Activated B cell treated with CpG ODN at 0.5 μM for 24 hours (primary cell): ENCODE measurements at regions not wholly inside any gene's neighbourhood (a gene's known extent, or its start where the extent isn't known, plus 50 kb on each side); places are given as distances from the start of the nearest gene placed in this dataset.

ENCODE experiments used
- ATAC-seq: fragments of 200-7000 bp; cut with Tn5 transposase; one replicate; pipeline ENCODE4 v1.10.0; 2021; ENCODE audit warnings: low read depth, mild to moderate bottlenecking, moderate library complexity
- CTCF ChIA-PET: fragments of 350-600 bp; sonication (Branson Sonifier 250); formaldehyde crosslinking; loops from one replicate; lab custom pipeline; 2021; ENCODE audit warnings: antibody characterized with exemption; lab: Charles Lee
- POLR2A ChIA-PET: fragments of 350-600 bp; sonication (Branson Sonifier 250); formaldehyde crosslinking; loops from one replicate; lab custom pipeline; 2021; ENCODE audit warnings: antibody characterized with exemption; lab: Charles Lee
- DNase-seq: peaks from one replicate; pipeline ENCODE4 v3.0.0; 2022
- H3K27ac Mint-ChIP-seq: one replicate; pipeline ENCODE4 v1.8.0; 2020; ENCODE audit warnings: mixed read lengths
- H3K27me3 Mint-ChIP-seq: one replicate; pipeline ENCODE4 v1.8.0; 2021; ENCODE audit warnings: mixed read lengths
- H3K36me3 Mint-ChIP-seq: one replicate; pipeline ENCODE4 v1.8.0; 2021; ENCODE audit warnings: low read depth, mixed read lengths
- H3K4me1 Mint-ChIP-seq: one replicate; pipeline ENCODE4 v1.8.0; 2021; ENCODE audit warnings: mixed read lengths
- H3K4me3 Mint-ChIP-seq: one replicate; pipeline ENCODE4 v1.8.0; 2020; ENCODE audit warnings: mild to moderate bottlenecking, mixed read lengths
- H3K9me3 Mint-ChIP-seq: one replicate; pipeline ENCODE4 v1.8.0; 2020; ENCODE audit warnings: mixed read lengths
- CTCF ChIP-seq: fragments of 200-600 bp; IDR thresholded peaks from one replicate; pipeline ENCODE4 v1.8.0; 2022; ENCODE audit warnings: antibody characterized with exemption, mild to moderate bottlenecking
- intact Hi-C: fragments of 100-400 bp; cut with micrococcal nuclease; formaldehyde crosslinking; loops from one replicate; pipeline ENCODE4 v1.15.1; 2024

GRCh38 chr4:123591875-123592274 lies 195.3 kb downstream of the SPRY1 start:
- H3K4me1 Mint-ChIP-seq = peaks cover 14% of the 10 kb centered on the region
- POLR2A ChIA-PET = no interaction called here
- H3K36me3 Mint-ChIP-seq = no peaks in the 10 kb centered on the region
- no peak overlapping the region for H3K4me3 Mint-ChIP-seq
- CTCF ChIA-PET = no interaction called here
- no peaks in the 10 kb centered on the region for H3K9me3 Mint-ChIP-seq
- intact Hi-C loops = no loop called here
- ATAC-seq = no peak
- no peak for DNase-seq
- no peak for TF ChIP-seq CTCF
- no peak overlapping the region for H3K27ac Mint-ChIP-seq
- H3K27me3 Mint-ChIP-seq = no peaks in the 10 kb centered on the region

GRCh38 chr4:123593655-123594054 lies 197.1 kb downstream of the SPRY1 start:
- no peak for TF ChIP-seq CTCF
- intact Hi-C loops = no loop called here
- Mint-ChIP-seq H3K4me1 (peaks cover 10% of the 10 kb centered on the region), H3K9me3 (no peaks in the 10 kb centered on the region), H3K27me3 (no peaks in the 10 kb centered on the region), H3K36me3 (no peaks in the 10 kb centered on the region), H3K4me3 (no peak overlapping the region), H3K27ac (no peak overlapping the region)
- DNase-seq (no peak), ATAC-seq (no peak)
- POLR2A ChIA-PET = no interaction called here
- CTCF ChIA-PET = no interaction called here

GRCh38 chr4:123596805-123597204 lies 200.2 kb downstream of the SPRY1 start:
- no peaks in the 10 kb centered on the region for H3K27me3 Mint-ChIP-seq
- ATAC-seq = no peak
- intact Hi-C loops = no loop called here
- H3K36me3 Mint-ChIP-seq = no peaks in the 10 kb centered on the region
- CTCF ChIA-PET = no interaction called here
- no peak overlapping the region for H3K4me3 Mint-ChIP-seq
- H3K9me3 Mint-ChIP-seq = no peaks in the 10 kb centered on the region
- DNase-seq = no peak
- H3K4me1 Mint-ChIP-seq = peaks cover 26% of the 10 kb centered on the region
- no peak for TF ChIP-seq CTCF
- no peak overlapping the region for H3K27ac Mint-ChIP-seq
- POLR2A ChIA-PET = no interaction called here

- POLR2A ChIA-PET = no interaction called here
- no peak for ATAC-seq
- intact Hi-C loops = no loop called here
- Mint-ChIP-seq H3K9me3 (no peaks in the 10 kb centered on the region), H3K4me3 (no peak overlapping the region), H3K36me3 (no peaks in the 10 kb centered on the region), H3K27me3 (no peaks in the 10 kb centered on the region), H3K4me1 (peaks cover 26% of the 10 kb centered on the region), H3K27ac (no peak overlapping the region)
- DNase-seq = no peak
- CTCF ChIA-PET = no interaction called here
- TF ChIP-seq CTCF = no peak
Measured at GRCh38 chr4:123597586-123597985, 201.0 kb downstream of the SPRY1 start.

- Mint-ChIP-seq H3K4me1 (peaks cover 26% of the 10 kb centered on the region), H3K9me3 (no peaks in the 10 kb centered on the region), H3K27me3 (no peaks in the 10 kb centered on the region), H3K27ac (no peak overlapping the region), H3K4me3 (no peak overlapping the region), H3K36me3 (no peaks in the 10 kb centered on the region)
- ATAC-seq (no peak), DNase-seq (no peak)
- ChIA-PET POLR2A (no interaction called here), CTCF (no interaction called here)
- no peak for TF ChIP-seq CTCF
- intact Hi-C loops = no loop called here
Measured at GRCh38 chr4:123598331-123598730, 201.7 kb downstream of the SPRY1 start.
